ENCODE measurements at regions not wholly inside any gene's neighbourhood (a gene's known extent, or its start where the extent isn't known, plus 50 kb on each side); places are given as distances from the start of the nearest gene placed in this dataset.

DNA sequence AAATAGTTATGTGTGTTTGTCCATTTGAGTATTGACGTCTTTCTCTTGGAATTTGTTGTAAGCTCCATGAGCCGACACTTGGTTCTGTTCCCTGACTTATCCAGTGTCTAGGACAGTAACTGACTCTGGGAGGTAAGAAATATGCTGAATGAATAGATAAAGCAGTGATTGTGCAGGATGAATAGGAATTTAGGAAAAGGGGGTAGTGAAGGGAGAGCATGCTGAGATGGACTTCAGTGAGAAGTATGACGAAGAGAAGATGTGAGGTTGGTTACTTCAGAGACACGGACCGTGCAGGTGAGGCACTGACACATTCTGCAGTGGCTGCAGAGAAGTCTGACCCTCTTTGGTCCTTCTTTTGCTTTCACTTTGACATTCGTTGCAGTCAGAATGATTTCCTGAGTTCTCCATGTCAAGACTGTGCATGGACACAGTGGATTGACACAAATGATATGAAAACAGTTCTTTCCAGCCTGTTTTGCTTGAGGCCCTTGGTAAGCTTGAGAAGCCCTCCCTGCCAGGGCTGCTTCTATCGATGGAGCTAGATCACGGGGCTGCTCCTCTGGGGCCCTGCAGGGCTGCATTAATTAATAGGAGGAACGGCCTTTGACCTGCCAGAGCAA is 261.5 kb upstream of the SORCS1 start:
- no peak for TF ChIP-seq ARNT (IDR thresholded peaks at IDR 0.05)
- no peak for TF ChIP-seq FOXK2 (IDR thresholded peaks at IDR 0.05)
- TF ChIP-seq PKNOX1 (IDR thresholded peaks at IDR 0.05) = no peak
- no peak for TF ChIP-seq ZNF384 (IDR thresholded peaks at IDR 0.05)
- POLR2A ChIA-PET = no interaction called here
- no peak for DNase-seq (ENCODE audit: extremely low spot score)
- CTCF ChIA-PET = no interaction called here

GRCh38 chr10:107424628-107425027 is 260.1 kb upstream of the SORCS1 start:
- TF ChIP-seq ARNT (IDR thresholded peaks at IDR 0.05) (no peak), ELF4 (IDR thresholded peaks at IDR 0.05) (no peak), CTBP1 (IDR thresholded peaks at IDR 0.05; ENCODE audit: borderline replicate concordance) (no peak), L3MBTL2 (conservative IDR thresholded peaks at IDR 0.05) (no peak), NFRKB (IDR thresholded peaks at IDR 0.05) (no peak), TARDBP (IDR thresholded peaks at IDR 0.05) (no peak), FOXK2 (IDR thresholded peaks at IDR 0.05) (no peak), FOXA1 (IDR thresholded peaks at IDR 0.05) (no peak), HDGF (IDR thresholded peaks at IDR 0.05; ENCODE audit: borderline replicate concordance) (no peak), BHLHE40 (IDR thresholded peaks at IDR 0.05; ENCODE audit: borderline replicate concordance) (no peak), SUZ12 (IDR thresholded peaks at IDR 0.05) (no peak), LEF1 (IDR thresholded peaks at IDR 0.05; ENCODE audit: borderline replicate concordance) (no peak), PKNOX1 (IDR thresholded peaks at IDR 0.05) (no peak), FOXM1 (IDR thresholded peaks at IDR 0.05; ENCODE audit: borderline replicate concordance) (no peak), ZNF384 (IDR thresholded peaks at IDR 0.05) (no peak), SP1 (IDR thresholded peaks at IDR 0.05) (no peak)
- POLR2A ChIA-PET = no interaction called here
- CTCF ChIA-PET = no interaction called here
- DNase-seq (ENCODE audit: extremely low spot score) = no peak

DNA sequence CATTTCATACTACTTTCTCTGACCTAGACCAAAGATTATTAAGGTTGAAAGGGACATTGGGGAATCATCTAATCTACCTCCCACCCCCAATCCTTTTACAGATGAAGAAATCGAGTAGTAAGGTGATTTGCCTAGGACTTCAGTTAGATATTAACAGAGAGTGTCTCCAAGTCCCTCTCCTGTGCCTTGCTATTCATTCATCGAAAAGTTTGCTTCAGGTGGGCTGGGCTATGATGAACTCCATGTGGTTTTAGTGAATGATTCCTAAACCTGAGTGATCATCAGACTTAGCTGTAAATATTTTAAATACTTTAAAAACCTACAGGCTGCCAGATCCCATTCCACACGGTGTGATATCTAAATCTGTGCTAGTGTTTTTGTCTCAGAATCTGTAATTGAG is 259.4 kb upstream of the SORCS1 start:
- TF ChIP-seq FOXA1 (IDR thresholded peaks at IDR 0.05) (no peak), ARNT (IDR thresholded peaks at IDR 0.05) (no peak), PKNOX1 (IDR thresholded peaks at IDR 0.05) (no peak), BHLHE40 (IDR thresholded peaks at IDR 0.05; ENCODE audit: borderline replicate concordance) (no peak), FOXM1 (IDR thresholded peaks at IDR 0.05; ENCODE audit: borderline replicate concordance) (no peak), TARDBP (IDR thresholded peaks at IDR 0.05) (no peak), ELF4 (IDR thresholded peaks at IDR 0.05) (no peak), FOXK2 (IDR thresholded peaks at IDR 0.05) (no peak), HDGF (IDR thresholded peaks at IDR 0.05; ENCODE audit: borderline replicate concordance) (no peak), SUZ12 (IDR thresholded peaks at IDR 0.05) (no peak), NFRKB (IDR thresholded peaks at IDR 0.05) (no peak), ZNF384 (IDR thresholded peaks at IDR 0.05) (no peak), L3MBTL2 (conservative IDR thresholded peaks at IDR 0.05) (no peak)
- ChIA-PET POLR2A (no interaction called here), CTCF (no interaction called here)
- no peak for DNase-seq (ENCODE audit: extremely low spot score)

- CTCF ChIA-PET = no interaction called here
Measured at GRCh38 chr10:107422681-107423080, 258.2 kb upstream of the SORCS1 start.

DNA sequence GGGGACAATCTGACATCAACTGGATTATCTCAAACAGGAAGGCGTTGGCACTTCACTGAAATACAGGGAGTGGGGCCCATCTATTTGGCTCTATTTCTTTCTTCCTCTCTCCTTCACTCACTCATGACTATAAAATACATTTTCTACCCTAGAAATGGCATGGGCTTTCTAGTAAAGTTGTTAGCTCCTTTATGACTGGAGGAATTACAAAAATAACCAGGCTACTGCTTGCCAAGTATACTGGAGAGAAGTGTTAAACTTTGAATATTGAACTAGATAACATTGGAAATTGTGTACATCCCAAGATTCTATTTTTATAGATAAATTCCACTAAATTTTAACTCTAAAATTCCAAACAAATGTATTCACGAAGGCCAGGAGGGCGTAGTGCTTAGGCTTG is 255.7 kb upstream of the SORCS1 start:
- ChIA-PET POLR2A (no interaction called here), CTCF (no interaction called here)
- no peak for DNase-seq (ENCODE audit: extremely low spot score)
- no peak for TF ChIP-seq LEF1 (IDR thresholded peaks at IDR 0.05; ENCODE audit: borderline replicate concordance)
- TF ChIP-seq ELF4 (IDR thresholded peaks at IDR 0.05) = no peak
- TF ChIP-seq ARNT (IDR thresholded peaks at IDR 0.05) = no peak
- no peak for TF ChIP-seq ZNF384 (IDR thresholded peaks at IDR 0.05)
- TF ChIP-seq TARDBP (IDR thresholded peaks at IDR 0.05) = no peak
- no peak for TF ChIP-seq FOXK2 (IDR thresholded peaks at IDR 0.05)
- no peak for TF ChIP-seq HDGF (IDR thresholded peaks at IDR 0.05; ENCODE audit: borderline replicate concordance)
- no peak for TF ChIP-seq CTBP1 (IDR thresholded peaks at IDR 0.05; ENCODE audit: borderline replicate concordance)
- no peak for TF ChIP-seq NFRKB (IDR thresholded peaks at IDR 0.05)
- TF ChIP-seq SUZ12 (IDR thresholded peaks at IDR 0.05) = no peak
- TF ChIP-seq PKNOX1 (IDR thresholded peaks at IDR 0.05) = no peak
- no peak for TF ChIP-seq BHLHE40 (IDR thresholded peaks at IDR 0.05; ENCODE audit: borderline replicate concordance)
- no peak for TF ChIP-seq SP1 (IDR thresholded peaks at IDR 0.05)
- no peak for TF ChIP-seq FOXM1 (IDR thresholded peaks at IDR 0.05; ENCODE audit: borderline replicate concordance)

More at GRCh38 chr10:107422681-107423080, 258.2 kb upstream of the SORCS1 start:
- TF ChIP-seq SUZ12 (IDR thresholded peaks at IDR 0.05) (no peak), LEF1 (IDR thresholded peaks at IDR 0.05; ENCODE audit: borderline replicate concordance) (no peak), ELF4 (IDR thresholded peaks at IDR 0.05) (no peak), HDGF (IDR thresholded peaks at IDR 0.05; ENCODE audit: borderline replicate concordance) (no peak), FOXA1 (IDR thresholded peaks at IDR 0.05) (no peak), L3MBTL2 (conservative IDR thresholded peaks at IDR 0.05) (no peak), CTBP1 (IDR thresholded peaks at IDR 0.05; ENCODE audit: borderline replicate concordance) (no peak), PKNOX1 (IDR thresholded peaks at IDR 0.05) (no peak), TARDBP (IDR thresholded peaks at IDR 0.05) (no peak), BHLHE40 (IDR thresholded peaks at IDR 0.05; ENCODE audit: borderline replicate concordance) (no peak), SP1 (IDR thresholded peaks at IDR 0.05) (no peak), FOXM1 (IDR thresholded peaks at IDR 0.05; ENCODE audit: borderline replicate concordance) (no peak), NFRKB (IDR thresholded peaks at IDR 0.05) (no peak)
- no peak for DNase-seq (ENCODE audit: extremely low spot score)
- POLR2A ChIA-PET = no interaction called here

Data from HEK293T (cell line).